Neural progenitor cell (in vitro differentiated cells): ENCODE measurements at regions not wholly inside any gene's neighbourhood (a gene's known extent, or its start where the extent isn't known, plus 50 kb on each side); places are given as distances from the start of the nearest gene placed in this dataset.

Experiments
- DNase-seq: peaks from one replicate; pipeline ENCODE4 v3.0.0-alpha.2; 2016; ENCODE audit warnings: low spot score
- H2AFZ ChIP-seq: fragments of 200-600 bp; sonication (generic); replicated peaks from 2 replicates; pipeline ENCODE4 v1.6.1; 2016; ENCODE audit warnings: antibody characterized with exemption
- H3F3A ChIP-seq: fragments of 200-600 bp; sonication (generic); 2 replicates; pipeline ENCODE4 v1.6.1; 2016; ENCODE audit warnings: antibody characterized with exemption, low read depth
- H3K27ac ChIP-seq: fragments of 200-600 bp; sonication (generic); 2 replicates; pipeline ENCODE4 v1.5.1; 2016; ENCODE audit warnings: mild to moderate bottlenecking
- H3K27me3 ChIP-seq: fragments of 200-600 bp; sonication (generic); 2 replicates; pipeline ENCODE4 v1.6.1; 2016; ENCODE audit warnings: mild to moderate bottlenecking, moderate library complexity
- H3K36me3 ChIP-seq: fragments of 200-600 bp; sonication (generic); 2 replicates; pipeline ENCODE4 v1.5.1; 2016
- H3K4me1 ChIP-seq: fragments of 200-600 bp; sonication (generic); 2 replicates; pipeline ENCODE4 v1.6.1; 2016; ENCODE audit warnings: mixed run types
- H3K4me2 ChIP-seq: fragments of 200-600 bp; sonication (generic); 2 replicates; pipeline ENCODE4 v1.6.1; 2016
- H3K4me3 ChIP-seq: fragments of 200-600 bp; sonication (generic); 2 replicates; pipeline ENCODE4 v1.5.1; 2016
- H3K79me2 ChIP-seq: fragments of 200-600 bp; sonication (generic); 2 replicates; pipeline ENCODE4 v1.6.1; 2016; ENCODE audit warnings: low read depth
- H3K9ac ChIP-seq: fragments of 200-600 bp; sonication (generic); 2 replicates; pipeline ENCODE4 v1.6.1; 2016
- H3K9me3 ChIP-seq: fragments of 200-600 bp; sonication (generic); 2 replicates; pipeline ENCODE4 v1.5.1; 2016; ENCODE audit warnings: low read depth
- H4K20me1 ChIP-seq: fragments of 200-600 bp; sonication (generic); 2 replicates; pipeline ENCODE4 v1.6.1; 2016; ENCODE audit warnings: low read depth
- H3K27ac Mint-ChIP-seq: 3 replicates; pipeline ENCODE4 v1.8.0; 2021; ENCODE audit warnings: mixed read lengths
- H3K27me3 Mint-ChIP-seq: 2 replicates; pipeline ENCODE4 v1.8.0; 2022; ENCODE audit warnings: low read depth, mild to moderate bottlenecking, inconsistent platforms, moderate library complexity, mixed read lengths; ENCODE audit not compliant: insufficient read depth
- H3K36me3 Mint-ChIP-seq: 3 replicates; pipeline ENCODE4 v1.8.0; 2021; ENCODE audit warnings: mixed read lengths
- H3K4me1 Mint-ChIP-seq: 3 replicates; pipeline ENCODE4 v1.8.0; 2021; ENCODE audit warnings: mixed read lengths
- H3K4me3 Mint-ChIP-seq: 3 replicates; pipeline ENCODE4 v1.8.0; 2021; ENCODE audit warnings: mild to moderate bottlenecking, moderate library complexity, mixed read lengths
- H3K9me3 Mint-ChIP-seq: 3 replicates; pipeline ENCODE4 v1.8.0; 2020; ENCODE audit warnings: mixed read lengths
- CTCF ChIP-seq: fragments of 200-600 bp; sonication (generic); IDR thresholded peaks from 2 replicates; pipeline ENCODE4 v1.5.1; 2017; ENCODE audit warnings: antibody characterized with exemption, mild to moderate bottlenecking
- EZH2 ChIP-seq: fragments of 200-600 bp; sonication (generic); IDR thresholded peaks from 2 replicates; pipeline ENCODE4 v1.6.1; 2017; ENCODE audit warnings: antibody characterized with exemption, mild to moderate bottlenecking, moderate library complexity
- EZH2phosphoT487 ChIP-seq: fragments of 200-600 bp; sonication (generic); IDR thresholded peaks from 2 replicates; pipeline ENCODE4 v1.6.1; 2017; ENCODE audit warnings: antibody characterized with exemption

GRCh38 chr1:66450043-66450514 lies 83.9 kb upstream of the SGIP1 start:
- DNase-seq = no peak
- Histone ChIP-seq H3K4me2 (no peak overlapping the region), H3K36me3 (no peaks in the 10 kb centered on the region), H3K4me1 (no peaks in the 10 kb centered on the region), H3K27ac (no peak overlapping the region), H3K79me2 (no peaks in the 10 kb centered on the region), H2AFZ (no peak overlapping the region), H4K20me1 (no peaks in the 10 kb centered on the region), H3K4me3 (no peak overlapping the region), H3F3A (peaks cover 5% of the 10 kb centered on the region), H3K9ac (no peak overlapping the region), H3K27me3 (no peaks in the 10 kb centered on the region), H3K9me3 (no peaks in the 10 kb centered on the region)
- peaks cover 14% of the 10 kb centered on the region for H3K4me1 Mint-ChIP-seq
- H3K36me3 Mint-ChIP-seq = no peaks in the 10 kb centered on the region
- TF ChIP-seq EZH2phosphoT487 (no peak), CTCF (no peak)
- H3K27ac Mint-ChIP-seq = no peak overlapping the region
- no peak overlapping the region for H3K4me3 Mint-ChIP-seq
- H3K9me3 Mint-ChIP-seq = no peaks in the 10 kb centered on the region
- H3K27me3 Mint-ChIP-seq = no peaks in the 10 kb centered on the region

GRCh38 chr1:66450847-66451246 lies 83.1 kb upstream of the SGIP1 start:
- H3K27me3 ChIP-seq = no peaks in the 10 kb centered on the region
- TF ChIP-seq CTCF (no peak), EZH2 (no peak), EZH2phosphoT487 (no peak)
- no peak overlapping the region for H3K27ac ChIP-seq
- H3K27ac Mint-ChIP-seq = no peak overlapping the region
- no peak for DNase-seq
- no peak overlapping the region for H3K4me3 Mint-ChIP-seq
- H3K4me1 ChIP-seq = no peaks in the 10 kb centered on the region
- H3F3A ChIP-seq = peaks cover 1% of the 10 kb centered on the region
- H4K20me1 ChIP-seq = no peaks in the 10 kb centered on the region
- no peaks in the 10 kb centered on the region for H3K36me3 ChIP-seq
- H3K9me3 Mint-ChIP-seq = no peaks in the 10 kb centered on the region
- no peak overlapping the region for H3K9ac ChIP-seq
- no peak overlapping the region for H3K4me3 ChIP-seq
- no peaks in the 10 kb centered on the region for H3K36me3 Mint-ChIP-seq
- no peak overlapping the region for H2AFZ ChIP-seq
- no peak overlapping the region for H3K4me2 ChIP-seq
- H3K4me1 Mint-ChIP-seq = peaks cover 7% of the 10 kb centered on the region
- no peaks in the 10 kb centered on the region for H3K9me3 ChIP-seq
- no peaks in the 10 kb centered on the region for H3K27me3 Mint-ChIP-seq
- no peaks in the 10 kb centered on the region for H3K79me2 ChIP-seq

GRCh38 chr1:66452162-66452561 lies 81.8 kb upstream of the SGIP1 start:
- no peaks in the 10 kb centered on the region for H3K9me3 Mint-ChIP-seq

More at GRCh38 chr1:66452162-66452561, 81.8 kb upstream of the SGIP1 start:
- Histone ChIP-seq H3K27me3 (no peaks in the 10 kb centered on the region), H3K9me3 (no peaks in the 10 kb centered on the region), H3K4me3 (no peak overlapping the region), H3K27ac (no peak overlapping the region), H3K36me3 (no peaks in the 10 kb centered on the region), H3K79me2 (no peaks in the 10 kb centered on the region), H4K20me1 (no peaks in the 10 kb centered on the region), H3K4me2 (no peak overlapping the region), H3K9ac (no peak overlapping the region), H3F3A (no peaks in the 10 kb centered on the region), H2AFZ (no peak overlapping the region), H3K4me1 (no peaks in the 10 kb centered on the region)
- no peak for DNase-seq
- Mint-ChIP-seq H3K36me3 (no peaks in the 10 kb centered on the region), H3K27ac (no peak overlapping the region), H3K4me1 (no peaks in the 10 kb centered on the region), H3K27me3 (no peaks in the 10 kb centered on the region), H3K4me3 (no peak overlapping the region)
- no peak for TF ChIP-seq EZH2phosphoT487
- no peak for TF ChIP-seq EZH2
- no peak for TF ChIP-seq CTCF
